Stimulated activated CD4-positive, alpha-beta T cell treated with anti-CD3 and anti-CD28 coated beads, Interleukin-1b, Interleukin-23, amount 100 ng/mL, for 1 hour (primary cell): ENCODE measurements at regions not wholly inside any gene's neighbourhood (a gene's known extent, or its start where the extent isn't known, plus 50 kb on each side); places are given as distances from the start of the nearest gene placed in this dataset.

Experiments
- DNase-seq, 2 donors: peaks; one replicate each; pipeline ENCODE4 v3.0.0-alpha.2; 2020; ENCODE audit warnings: low read depth in 2 of 2

DNA sequence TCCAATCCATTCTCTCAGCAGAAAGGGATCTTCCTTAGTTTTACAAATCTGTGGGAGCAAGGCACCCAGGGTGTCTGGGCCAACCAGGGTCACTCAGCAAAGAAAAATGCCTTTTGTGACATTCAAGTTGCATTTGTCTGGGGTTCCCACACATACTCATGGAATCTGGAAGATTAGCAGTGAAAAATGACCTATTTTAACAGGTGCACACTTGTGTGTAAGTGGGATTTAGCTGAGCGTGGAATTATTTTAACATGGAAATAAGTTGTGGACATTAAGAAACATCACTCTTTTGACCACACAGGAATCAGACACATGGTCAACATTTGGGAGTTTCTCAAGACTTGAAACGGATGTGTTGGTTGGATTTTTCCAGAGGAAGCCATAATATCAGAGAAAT lies 234.9 kb downstream of the OPA1 start:
- DNase-seq, result no peak

DNA sequence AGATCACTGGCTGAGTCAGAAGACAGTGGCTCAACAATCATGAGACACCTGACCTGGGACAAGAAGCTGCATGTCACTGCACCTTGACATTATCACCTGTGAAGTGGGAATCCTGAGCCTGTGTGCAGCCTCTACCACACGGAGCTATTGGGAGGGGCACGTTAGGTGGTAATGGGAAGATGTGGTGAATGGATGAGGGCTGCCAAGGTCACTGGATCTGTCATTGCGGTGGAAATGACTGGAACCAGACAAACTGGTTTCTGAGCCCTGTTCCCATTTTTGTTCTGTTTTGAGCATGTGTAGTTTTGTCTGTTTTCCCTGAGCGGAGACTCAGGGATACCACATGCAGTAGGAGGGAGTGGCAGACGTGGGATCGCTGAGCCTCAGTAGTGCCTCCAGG lies 235.5 kb downstream of the OPA1 start:
- no peak for DNase-seq

DNA sequence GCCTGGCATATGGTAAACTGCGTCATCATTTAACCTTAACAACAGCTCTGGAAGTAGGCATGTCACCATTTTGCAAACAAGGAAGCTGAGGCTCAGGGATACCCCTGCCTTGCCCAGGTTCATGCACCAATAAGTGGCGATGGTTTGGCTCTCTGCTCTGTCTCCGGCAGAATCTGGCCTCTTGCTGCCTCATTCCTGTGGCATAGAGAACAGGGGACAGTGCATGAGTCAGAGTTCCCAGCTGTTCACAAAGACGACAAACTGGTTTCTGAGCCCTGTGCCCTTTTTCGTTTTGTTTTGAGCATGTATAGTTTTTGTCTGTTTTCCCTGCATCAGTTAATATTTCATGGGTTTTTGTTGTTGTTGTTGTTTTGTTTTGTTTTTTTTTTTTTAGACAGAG lies 236.8 kb downstream of the OPA1 start:
- DNase-seq, result no peak

DNA sequence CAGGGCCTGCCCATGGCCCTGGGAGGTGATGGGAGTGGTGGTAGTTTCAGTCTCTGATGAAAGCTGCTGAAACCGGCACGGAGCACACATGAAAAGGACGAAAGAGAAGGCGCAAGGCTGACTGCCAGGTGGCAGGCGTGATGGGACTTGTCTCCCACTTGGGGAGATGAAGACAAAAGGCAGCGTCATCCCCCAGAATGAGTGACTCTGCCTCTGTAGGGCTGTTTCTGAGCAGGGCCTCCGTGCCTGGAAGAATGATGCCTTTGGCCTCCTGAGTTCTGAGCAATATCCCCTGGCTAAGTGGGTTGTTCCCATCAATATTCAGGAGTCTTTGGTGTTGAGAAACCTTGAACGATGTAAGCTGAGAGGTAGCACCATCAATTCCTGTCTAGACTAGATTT lies 237.8 kb downstream of the OPA1 start:
- no peak for DNase-seq

DNA sequence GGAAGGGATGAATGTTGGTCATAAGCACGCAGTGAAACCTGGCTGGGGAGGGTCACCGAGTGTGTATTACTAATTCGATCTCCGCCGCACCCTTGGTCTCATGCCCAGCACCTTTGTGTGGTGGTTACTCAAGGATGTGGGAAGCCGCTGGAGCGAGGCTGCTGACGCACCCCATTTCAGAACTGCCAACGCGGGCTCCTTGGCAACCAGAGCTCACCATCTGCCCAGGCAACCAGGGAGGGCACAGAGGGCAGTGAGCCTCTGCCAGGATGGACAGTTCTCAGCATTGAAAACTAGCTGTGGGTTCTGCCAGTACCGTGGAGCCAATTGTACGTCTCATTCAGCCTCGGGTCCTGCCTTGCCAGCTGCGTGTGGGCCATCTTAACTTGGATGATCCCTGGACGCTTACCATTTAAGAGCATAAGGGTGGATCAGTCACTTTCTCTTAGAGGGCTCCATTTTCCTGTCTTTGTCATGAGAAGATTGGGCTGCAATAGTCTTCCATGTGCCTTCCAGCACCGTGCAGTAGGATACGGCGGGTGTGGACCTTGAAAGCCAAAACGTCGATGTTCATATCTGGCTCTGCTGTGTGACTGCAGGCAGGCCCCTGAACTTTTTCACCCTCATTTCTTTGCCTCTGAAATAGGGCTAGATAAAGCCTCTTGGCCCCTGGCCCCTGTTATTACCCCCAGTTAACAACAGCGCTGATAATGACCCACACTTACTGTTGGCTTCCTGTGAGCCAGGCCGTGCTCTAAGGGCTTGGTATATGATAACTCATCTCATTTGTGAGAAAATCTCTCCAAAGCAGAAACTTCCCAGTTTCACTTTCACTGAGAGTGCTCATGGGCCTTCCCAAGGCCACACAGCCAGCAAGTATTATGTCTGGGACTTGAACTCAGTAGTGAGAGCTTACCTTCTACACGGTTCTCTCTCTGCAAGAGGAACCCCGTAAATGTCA lies 238.8 kb downstream of the OPA1 start:
- no peak for DNase-seq

DNA sequence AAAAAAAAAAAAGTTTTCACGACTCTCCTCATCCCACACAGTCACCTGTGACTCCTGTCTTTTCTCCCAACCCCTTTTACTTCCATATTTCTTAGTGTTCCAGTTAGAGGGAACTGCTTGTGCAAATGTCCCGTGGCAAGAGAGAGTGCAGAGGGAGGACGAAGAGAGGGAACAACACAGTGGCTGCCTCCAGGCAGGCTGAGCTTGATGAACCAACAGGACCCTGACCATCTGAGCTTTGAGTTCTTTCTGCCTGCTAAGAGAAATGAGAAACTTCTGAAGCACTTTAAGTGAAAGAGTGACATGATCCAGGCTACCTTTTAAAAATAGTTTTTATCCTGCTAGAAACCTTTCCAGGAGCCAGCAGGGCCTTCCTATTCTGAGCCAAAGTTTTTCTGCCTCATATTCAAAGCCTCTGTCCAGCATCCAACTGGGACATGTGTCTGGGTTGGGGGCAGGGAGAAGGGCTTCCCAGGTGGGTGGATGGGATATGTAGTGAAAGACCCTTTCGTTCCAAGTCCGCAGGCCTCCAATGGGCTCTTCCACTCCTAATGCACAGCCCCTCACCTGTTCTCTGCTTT lies 239.9 kb downstream of the OPA1 start:
- no peak for DNase-seq

DNA sequence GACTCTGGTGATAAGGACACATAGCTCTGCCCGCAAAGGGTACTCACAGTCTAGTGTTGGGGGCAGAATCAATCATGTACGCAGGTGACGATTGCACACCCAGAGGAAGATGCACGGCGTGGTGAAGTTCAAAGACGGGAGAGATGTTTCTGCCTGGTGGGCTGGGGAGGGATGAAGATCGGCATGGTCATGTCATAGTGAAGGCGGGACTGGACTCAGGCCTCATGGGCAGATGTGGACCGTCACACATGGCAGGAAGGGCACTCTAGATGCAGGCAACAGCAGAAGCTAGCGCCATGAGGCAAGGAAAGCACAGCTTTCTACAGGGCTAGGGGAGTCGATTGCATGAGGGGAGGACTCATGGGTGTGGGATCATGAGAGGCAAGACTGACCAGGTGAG lies 240.6 kb downstream of the OPA1 start:
- no peak for DNase-seq

DNA sequence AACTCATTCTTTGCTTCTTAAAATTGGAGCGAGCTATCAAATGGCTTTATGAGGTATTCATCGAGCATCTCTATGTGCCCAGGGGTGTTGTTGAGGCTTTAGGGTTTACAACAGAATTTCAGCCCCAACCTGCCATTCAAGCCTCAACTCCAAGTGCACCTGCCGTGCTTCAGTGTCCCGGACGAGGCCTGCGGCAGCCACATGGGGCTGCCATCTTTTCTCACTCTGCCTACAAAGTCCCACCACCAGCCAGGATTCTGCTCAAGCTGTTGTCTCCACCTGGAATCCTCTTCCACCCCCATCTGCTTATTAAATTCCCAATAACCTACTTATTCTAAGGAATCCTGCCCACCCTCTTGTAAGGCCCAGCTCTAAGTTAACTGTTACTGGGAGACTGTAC lies 242.4 kb downstream of the OPA1 start:
- no peak for DNase-seq

DNA sequence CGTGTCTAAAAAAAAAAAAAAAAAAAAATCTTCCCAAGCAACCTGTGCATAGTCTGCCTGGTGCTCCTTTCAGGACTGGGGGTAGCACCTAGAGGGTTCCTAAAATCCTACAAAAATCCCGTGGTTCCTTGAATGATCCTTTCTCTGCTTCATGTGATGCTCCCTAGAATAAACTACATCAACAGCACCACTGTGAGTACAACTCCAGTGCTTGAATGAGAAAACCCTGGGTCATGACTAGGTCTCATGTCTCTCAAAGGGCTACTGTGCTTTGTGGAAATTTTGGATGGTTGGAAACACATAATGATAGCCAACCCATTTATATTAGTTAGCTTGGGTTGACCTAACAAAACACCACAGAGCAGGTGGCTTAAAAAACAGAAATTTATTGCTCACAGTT lies 243.5 kb downstream of the OPA1 start:
- DNase-seq, result no peak

DNA sequence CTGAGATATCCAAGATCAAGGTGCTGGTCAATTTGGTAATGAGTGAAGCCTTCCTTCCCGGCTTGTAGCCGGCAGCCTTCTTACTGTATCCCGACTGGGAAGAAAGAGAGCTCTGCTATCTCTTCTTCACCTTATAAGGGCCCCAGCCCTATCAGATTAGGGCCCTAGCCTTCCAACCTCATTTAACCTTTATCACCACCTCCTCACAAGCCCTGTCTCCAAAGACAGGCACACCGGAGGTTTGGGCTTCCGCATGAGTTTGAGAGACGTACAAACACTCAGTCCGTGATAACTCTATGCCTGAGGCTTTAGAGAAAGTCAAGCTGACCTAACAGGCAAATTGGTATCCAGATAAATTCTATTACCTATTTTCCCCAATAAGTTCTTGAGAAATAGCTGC lies 243.9 kb downstream of the OPA1 start:
- no peak for DNase-seq

DNA sequence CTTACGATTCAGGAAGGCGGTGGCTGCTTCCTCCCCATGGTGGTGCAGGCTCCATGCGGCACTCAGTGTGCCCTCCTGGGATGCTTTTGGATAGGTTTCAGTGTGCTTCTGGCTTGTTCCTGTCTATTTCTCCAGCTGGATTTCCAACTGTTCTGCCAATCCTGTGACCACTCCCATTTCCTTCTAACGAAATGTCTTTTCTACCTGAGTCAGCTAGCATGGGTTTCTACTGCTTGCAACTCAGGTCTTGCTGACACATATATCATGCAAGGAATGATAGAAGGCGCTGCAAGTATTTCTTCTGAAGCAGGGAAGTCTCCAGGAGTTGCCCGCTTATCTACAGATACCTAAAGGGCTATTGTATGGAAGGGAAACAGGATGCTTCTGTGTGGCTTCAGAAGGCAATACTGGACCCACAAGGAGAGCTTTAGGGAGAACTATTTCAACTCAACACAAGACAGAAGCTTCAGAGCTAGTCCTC lies 244.4 kb downstream of the OPA1 start:
- DNase-seq, result no peak

DNA sequence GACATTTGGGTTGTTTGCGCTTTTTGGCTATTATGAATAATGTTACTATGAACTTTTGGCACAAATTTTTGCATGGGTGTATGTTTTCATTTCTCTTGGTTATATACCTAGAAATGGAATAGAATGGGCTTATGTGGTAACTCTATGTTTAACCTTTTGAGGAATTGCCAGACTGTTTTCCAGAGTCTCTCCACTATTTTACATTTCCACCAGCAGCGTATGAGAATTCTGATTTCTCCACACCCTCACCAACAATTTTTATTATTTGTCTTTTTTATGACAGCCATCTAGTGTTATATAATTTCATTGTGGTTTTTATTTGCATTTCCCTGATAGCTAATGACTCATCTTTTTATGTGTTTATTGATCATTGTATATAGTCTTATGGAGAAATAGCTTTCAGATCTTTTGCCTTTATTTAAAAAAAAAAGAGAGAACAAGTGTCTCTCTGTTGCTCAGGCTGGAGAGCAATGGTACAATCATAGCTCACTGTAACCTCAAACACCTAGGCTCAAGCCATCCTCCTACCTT lies 247.2 kb downstream of the OPA1 start:
- DNase-seq, result no peak

DNA sequence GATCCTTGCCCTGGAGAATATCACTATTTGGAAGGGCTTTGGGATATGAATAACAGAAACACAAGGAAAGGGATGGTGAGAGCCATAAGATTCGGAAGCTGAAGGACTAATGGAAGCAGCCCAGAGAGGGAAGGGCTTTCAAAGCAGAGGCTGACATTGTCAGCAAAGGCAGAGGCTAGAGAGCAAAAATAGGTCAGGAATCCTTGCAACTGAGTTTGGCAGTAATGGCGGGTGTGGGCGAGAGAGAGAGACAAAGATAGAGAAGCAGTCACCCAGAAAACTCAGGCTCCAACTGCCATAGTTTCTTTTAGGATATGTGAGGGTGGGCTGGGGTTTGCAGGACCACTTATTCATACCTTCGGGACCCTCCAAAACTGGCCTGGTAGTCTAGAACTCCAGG lies 248.6 kb downstream of the OPA1 start:
- no peak for DNase-seq

DNA sequence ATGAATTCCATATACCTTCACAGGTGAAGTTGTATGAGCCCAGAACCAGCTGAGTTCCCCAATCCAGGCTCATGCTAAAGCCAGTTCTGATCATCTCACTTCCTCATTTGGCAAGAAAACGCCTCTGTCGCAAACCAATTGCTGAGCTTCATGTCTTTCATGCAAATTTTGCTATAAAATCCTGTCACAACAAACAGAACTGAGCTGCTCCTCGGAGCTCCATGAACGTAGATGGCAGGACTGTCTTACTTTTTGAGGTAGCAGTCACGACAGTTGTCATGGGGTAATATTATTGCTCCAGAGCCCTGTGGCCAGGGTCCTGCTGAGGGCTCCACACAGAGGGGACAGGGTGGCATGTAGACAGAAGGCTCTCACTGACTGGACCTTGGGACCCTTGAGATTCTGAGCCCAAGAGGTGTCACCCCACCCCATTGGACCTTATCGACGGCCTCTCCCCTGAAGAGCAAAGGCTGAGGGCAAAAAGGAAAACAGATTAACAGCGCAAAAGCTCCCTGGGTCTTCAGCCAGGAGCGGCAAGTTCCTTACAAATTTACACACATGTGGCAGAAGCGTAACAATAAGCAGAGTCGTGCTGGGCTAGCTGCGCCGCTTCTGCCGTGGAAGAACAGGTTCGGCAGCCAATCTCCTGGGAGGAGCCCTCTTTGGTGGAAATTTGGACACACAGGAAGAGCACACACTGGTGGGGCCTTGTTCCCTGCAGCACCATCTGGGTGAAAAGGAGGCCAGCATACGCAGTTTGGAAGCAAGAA lies 249.2 kb downstream of the OPA1 start:
- no peak for DNase-seq

DNA sequence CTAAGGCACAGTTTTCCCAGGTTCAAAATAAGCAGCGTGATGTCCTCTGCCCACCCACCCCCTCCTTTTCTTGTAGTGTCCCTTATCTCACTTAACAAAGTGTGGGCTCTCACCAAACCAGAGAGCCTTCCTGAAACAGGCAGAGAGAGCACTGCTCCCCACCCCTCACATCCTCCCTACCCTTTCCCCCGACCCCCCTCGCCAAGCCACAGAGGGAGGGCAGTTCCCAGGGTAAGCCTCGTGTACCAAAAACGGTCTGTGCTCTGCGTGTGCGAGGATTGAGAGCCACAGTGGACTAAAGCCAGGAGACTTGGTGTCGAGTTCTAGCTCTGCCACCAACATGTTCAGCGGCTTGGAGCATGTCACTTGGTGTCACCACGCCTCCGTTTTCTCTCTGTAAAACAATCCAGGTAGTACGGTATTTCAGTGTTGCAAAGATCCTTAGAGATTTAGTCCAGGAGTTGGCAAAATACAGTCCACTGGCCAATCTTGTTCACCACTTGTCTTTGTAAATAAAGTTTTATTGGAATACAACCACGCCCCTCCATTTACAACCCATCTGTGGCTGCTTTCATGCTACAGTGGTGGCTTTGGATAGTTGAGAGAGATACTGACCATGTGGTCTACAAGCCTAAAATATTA lies 249.9 kb downstream of the OPA1 start:
- DNase-seq, result no peak

DNA sequence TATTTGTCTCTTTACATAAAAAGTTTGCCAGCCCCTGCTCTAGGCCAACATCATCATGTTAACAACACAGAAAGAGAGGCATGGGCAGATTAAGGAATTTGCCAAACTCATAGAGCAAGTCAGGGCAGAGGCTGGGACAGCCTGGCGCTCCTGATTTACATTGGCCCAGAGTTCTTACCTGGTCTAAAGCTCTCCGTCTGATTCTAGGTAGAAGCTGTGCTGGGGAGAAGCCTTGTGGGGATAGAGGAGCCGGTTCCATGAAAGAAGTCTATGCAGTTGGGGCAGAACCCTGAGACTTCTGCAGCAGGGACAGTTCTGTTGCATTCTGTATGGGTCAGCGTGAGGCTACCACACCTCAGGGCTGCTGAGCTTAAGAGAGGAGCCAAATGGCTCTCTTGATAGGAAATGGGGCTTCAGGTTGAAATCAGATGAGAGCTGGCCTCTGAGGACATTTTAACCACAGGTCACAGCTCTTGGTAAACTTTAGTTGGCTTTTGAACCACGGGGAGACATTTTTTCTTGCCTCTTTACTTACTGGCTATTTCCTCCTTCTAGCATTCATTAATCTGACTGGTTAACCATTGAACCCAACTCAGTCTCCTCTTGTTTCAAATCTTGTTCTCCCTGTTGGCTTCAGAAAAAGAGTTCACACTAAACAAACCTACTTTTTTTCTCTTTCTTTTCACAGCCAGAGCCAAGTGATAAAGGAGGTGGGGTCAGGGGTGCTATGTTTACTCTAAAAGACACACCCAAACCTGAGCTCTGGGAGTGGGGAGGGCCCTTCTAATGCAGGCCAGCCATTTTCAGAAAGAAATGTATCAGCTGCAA lies 250.7 kb downstream of the OPA1 start:
- DNase-seq, result no peak

DNA sequence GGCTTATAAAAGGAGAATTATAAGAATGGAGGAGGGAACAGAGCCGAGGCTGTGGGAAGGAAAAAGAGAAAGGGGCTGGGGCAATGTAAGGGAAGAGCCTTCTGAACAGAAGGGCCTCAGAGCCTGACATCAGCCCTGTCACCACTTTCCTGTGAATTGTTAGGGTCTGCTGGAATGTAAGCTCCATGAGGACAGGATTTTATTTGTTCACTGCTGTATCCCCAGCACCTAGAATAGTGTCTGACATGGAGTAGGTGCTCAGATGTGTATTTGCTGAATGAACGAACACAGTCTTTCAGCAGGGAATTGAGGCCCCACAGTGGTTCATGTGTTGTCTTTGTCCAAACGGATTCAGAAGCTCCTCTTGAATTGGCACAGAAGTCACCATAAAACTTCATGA lies 251.5 kb downstream of the OPA1 start:
- no peak for DNase-seq

DNA sequence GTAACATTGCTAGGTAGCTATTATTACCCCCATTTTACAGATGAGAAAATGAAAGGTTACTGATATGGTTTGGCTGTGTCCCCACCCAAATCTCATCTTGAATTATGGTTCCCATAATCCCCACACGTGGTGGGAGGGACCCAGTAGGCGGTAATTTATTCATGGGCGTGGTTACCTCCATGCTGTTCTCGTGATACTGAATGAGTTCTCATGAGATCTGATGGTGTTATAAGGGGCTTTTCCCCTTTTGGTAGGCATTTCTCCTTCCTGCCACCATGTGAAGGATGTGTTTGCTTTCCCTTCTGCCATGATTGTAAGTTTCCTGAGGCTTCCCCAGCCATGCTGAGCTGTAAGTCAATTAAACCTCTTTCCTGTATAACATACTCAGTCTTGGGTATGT lies 252.1 kb downstream of the OPA1 start:
- DNase-seq, result no peak

DNA sequence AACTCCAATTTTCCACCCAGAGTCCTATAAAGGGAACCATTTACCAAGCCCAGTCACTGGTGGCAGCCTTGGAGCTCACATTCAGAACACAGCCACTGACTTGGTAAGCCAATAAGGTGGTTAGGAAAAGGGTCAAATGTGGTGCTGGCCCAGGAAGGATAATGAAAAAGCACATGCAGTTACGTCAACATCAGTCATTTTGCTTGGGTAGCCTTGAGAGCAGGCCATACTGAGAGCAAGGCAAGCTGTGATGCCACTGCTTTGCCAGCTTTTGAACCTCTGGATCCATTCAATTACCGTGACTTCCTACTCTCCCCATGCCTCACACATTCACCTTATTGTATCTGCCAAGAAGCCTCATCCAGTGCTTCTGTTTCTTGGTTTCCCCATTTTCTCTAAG lies 253.6 kb downstream of the OPA1 start:
- DNase-seq, result no peak

DNA sequence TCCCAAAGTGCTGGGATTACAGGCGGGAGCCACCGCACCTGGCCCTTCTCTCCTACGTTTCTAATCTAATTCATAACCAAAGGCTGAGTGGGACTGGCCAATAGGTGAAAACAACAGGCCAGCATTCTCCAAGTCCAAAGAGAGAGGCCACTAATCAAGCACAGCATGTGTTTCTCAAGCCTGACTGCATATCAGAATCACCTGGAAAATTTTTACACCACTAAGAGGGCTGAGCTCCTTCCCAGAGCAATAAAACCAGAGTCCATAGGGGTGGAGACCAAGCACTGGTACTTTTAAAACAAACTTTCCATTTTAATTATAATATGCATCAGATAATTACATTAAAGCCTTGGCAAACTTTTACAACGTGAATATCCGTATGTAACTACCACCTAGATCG lies 254.4 kb downstream of the OPA1 start:
- no peak for DNase-seq

DNA sequence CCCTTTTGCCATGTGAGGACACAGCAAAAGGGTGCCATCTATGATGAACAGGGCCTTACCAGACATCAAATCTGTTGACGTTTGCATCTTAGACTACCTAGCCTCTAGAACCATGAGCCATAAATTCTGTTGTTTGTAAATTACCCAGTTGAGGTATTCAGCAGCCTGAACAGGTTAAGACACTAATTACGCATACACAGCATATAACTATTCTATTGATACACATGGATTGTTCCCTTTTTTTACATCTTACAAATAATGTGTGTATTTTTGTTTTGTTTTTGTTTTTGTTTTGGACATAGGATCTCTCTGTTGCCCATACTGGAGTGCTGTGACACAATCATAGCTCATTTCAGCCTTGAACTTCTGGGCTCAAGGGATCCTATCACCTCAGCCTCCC lies 255.5 kb downstream of the OPA1 start:
- no peak for DNase-seq
